Mucosa of gallbladder (tissue), 1 donor: ENCODE measurements at regions not wholly inside any gene's neighbourhood (a gene's known extent, or its start where the extent isn't known, plus 50 kb on each side); places are given as distances from the start of the nearest gene placed in this dataset.
"Not testable (repeated sequence)": the region's sequence is repeated elsewhere in the genome, so short reads cannot be mapped to it uniquely, and the experiment has no call there.

ENCODE experiments used
- DNase-seq: peaks from one replicate; pipeline ENCODE4 v3.0.0-alpha.2; 2020; ENCODE audit warnings: low spot score
- donor health status: DM: no; HTN: no; CAD: no.

DNA sequence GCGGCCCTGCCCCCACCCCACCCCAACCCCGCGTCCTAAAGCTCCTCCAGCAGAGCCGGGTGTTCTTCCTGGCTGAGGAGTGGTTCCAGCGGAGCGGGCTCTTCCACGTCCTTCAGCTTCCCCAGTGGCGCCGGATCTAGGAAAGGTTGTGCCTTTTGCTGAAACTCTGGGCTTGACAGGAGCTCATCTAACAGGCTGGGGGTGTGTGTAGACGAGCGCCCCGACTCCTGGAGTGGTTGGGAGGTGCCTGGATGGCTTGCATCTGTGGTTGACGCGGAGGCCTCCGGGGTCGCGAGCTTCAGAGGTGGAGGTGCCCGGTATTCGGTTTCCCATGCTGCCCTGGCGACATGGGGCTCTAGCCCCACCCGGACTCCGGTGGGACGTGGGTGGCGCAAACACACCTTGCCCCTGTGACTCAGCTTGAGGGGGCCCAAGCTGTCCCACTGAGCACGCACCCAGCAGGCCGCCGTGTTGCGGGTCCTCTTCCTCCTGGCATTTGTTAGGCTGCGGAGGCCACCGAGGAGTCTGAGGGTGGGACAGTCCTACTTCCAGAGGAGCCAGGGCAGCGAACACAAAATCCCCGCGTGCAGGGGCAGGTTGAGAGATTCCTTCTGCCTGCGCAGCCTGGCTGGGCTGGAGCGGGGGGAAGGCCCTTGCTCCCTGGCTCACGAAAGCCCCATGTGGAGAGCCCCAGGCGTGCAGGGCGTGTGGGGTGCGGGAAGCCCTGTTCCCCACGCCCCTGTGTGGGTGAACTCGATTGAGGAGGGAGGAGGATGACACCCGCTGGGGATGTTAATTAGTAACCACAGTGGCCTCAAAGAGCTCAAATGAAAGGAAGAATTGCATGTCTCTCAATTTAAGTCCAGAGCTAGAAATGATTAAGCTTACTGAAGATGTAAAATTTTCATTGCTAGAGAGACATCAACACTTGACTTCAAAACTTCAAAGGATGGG lies 3921.7 kb upstream of the OR11H1 start:
- not testable (repeated sequence) for DNase-seq

GRCh38 chr22:11607215-11607614 lies 3920.8 kb upstream of the OR11H1 start:
- not testable (repeated sequence) for DNase-seq

DNA sequence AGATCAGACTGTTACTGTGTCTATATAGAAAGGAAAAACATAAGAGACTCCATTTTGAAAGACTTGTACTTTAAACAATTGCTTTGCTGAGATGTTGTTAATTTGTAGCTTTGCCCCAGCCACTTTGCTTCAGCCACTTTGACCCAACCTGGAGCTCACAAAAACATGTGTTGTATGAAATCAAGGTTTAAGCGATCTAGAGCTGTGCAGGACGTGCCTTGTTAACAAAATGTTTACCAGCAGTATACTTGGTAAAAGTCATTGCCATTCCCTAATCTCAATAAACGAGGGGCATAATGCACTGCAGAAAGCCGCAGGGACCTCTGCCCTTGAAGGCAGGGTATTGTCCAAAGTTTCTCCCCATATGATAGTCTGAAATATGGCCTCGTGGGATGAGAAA lies 3919.5 kb upstream of the OR11H1 start:
- not testable (repeated sequence) for DNase-seq

- DNase-seq = not testable (repeated sequence)
Measured at GRCh38 chr22:11609193-11609592, 3918.8 kb upstream of the OR11H1 start.

DNA sequence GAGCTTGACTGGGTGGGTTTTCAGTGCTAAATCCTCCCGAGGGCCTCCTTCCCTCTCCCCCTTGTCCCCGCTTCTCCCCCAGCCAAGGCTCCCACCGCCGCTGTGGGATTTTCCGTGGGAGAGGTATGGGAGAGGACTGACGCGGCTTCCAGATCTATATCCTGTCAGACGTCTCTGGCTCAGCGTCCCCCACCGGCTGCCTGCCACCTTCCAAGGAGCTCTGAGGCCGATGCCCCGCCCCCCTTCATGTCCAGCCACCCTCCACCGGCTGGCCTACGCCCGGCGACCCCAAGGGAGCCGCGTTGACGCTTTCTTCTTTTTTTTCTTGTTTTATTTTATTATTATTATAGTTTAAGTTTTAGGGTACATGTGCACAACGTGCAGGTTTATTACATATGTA lies 3916.7 kb upstream of the OR11H1 start:
- not testable (repeated sequence) for DNase-seq

DNA sequence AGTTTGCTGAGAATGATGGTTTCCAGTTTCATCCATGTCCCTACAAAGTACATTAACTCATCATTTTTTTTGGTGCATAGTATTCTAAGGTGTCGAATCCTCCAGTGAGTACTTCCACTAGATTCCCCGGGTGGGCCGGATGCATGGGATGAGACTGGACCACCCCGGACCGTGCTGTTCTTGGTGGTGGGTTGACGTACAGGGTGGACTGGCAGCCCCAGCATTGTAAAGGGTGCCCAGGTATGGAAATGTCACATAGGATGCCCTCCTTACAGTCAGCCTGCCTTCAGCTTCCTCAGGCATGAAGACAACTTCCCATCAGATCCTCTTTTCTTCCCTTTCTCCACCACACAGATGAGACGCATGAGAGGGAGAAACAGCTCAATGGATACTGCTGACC lies 3916.1 kb upstream of the OR11H1 start:
- not testable (repeated sequence) for DNase-seq

DNA sequence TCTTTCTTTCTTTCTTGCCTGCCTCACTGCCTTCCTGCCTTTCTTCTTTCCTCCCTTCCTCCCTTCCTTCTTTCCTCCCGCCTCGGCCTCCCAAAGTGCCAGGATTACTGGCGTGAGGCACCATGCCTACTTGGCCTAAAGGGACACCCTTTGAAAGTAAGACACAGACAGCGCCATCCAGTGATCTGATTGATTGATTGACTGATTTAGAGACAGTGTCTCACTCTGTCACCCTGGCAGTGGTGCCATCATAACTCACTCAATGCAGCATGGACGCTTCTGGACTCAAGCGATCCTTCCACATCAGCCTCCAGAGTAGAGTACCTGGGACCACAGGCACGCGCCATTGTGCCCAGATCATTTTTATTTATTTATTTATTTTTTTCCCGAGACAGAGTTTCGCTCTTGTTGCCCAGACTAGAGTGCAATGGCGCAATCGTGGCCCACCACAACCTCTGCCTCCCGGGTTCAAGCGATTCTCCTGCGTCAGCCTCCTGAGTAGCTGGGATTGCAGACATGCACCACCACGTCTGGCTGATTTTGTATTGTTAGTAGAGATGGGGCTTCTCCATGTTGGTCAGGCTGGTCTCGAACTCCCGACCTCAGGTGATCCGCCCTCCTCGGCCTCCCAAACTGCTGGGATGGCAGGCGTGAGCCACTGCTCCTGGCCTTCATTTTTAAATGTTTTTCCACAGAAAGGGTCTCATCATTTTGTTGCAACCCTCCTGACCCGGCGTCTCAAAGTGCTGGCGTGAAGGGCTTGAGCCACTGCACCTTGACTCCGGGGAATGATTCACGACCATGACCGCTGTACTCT lies 3914.7 kb upstream of the OR11H1 start:
- DNase-seq = not testable (repeated sequence)

GRCh38 chr22:11613898-11614755 lies 3913.9 kb upstream of the OR11H1 start:
- DNase-seq = no peak

DNA sequence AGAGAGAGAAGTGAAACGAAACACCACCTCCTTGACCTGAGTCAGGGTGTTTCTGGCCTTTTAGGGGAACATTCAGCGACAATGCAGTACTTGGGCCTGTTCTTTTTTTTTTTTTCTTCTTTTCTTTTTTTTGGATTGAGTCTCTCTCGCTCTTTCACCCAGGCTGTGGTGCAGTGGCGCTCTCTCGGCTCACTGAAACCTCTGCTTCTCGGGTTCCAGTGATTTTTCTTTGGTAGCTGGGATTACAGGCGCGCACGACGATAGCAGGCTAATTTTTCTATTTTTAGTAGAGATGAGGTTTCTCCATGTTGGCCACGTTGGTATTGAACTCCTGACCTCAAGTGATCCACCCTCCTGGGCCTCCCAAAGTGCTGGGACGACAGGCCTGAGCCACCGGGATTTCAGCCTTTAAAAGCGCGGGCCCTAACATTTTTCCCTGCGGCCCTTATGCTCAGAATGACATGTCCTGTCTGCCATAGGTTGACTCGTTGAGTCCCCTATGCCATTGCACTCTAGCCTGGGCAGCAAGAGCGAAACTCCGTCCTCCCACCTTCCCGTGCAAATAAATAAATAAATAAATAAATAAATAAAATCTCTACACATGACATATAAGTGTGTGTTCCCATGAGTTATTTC lies 3913.1 kb upstream of the OR11H1 start:
- not testable (repeated sequence) for DNase-seq

- DNase-seq = no peak
Measured at GRCh38 chr22:11616811-11617210, 3911.2 kb upstream of the OR11H1 start.

GRCh38 chr22:11618322-11618662 lies 3909.7 kb upstream of the OR11H1 start:
- DNase-seq = not testable (repeated sequence)

- DNase-seq = not testable (repeated sequence)
Measured at GRCh38 chr22:11618688-11619087, 3909.3 kb upstream of the OR11H1 start.

DNA sequence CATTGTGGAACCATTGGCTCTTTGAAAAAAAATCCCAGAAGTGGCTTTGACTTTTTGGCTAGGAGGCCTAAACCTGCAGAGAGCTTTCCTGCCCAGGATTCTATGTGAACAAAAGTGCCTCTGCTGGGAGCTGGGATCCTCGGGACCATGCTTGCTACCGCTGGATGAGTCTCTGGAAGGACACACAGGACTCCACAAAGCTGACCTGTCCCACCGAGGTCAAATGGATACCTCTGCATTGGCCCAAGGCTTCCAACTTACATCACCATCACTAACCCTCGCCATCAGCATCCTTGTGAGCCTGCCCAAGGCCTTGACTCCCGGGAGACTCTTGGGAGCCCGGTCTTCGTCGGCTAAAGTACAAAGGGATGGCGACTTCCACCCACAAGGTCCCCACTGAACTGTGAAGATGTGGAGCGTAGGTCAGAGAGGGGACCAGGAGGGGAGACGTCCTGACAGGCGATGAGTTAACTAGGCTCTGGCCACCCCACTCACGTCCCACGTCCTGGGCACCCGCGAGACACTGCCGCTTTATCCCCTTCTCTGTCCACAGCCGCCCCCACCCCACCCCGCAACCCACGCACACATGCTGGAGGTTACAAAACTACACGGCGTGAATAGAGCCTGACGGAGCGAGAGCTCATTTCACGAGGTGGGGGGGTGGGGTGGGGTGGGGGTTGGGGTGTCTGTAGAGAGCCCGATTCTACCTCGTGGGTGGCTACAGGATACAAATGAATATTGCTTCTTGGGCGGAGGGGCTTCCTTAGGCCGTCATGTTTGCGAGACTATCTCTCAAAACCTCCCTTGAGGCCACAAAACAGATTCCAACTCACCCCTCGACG lies 3906.8 kb upstream of the OR11H1 start:
- DNase-seq = not testable (repeated sequence)

DNA sequence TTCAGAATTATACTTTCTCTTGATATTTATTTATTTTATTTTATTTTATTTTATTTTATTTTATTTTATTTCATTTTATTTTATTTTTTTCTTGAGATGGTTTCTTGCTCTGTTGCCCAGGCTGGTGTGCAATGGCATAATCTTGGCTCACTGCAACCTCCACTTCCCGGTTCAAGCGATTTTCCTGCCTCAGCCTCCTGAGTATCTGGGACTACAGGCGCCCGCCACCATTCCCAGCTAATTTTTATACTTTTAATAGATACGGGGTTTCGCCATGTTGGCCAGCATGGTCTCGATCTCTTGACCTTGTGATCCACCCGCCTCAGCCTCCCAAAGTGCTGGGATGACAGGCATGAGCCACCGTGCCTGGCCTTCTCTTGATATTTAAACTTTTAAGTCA lies 3905.2 kb upstream of the OR11H1 start:
- not testable (repeated sequence) for DNase-seq

- not testable (repeated sequence) for DNase-seq
Measured at GRCh38 chr22:11625711-11626421, 3902.1 kb upstream of the OR11H1 start.

DNA sequence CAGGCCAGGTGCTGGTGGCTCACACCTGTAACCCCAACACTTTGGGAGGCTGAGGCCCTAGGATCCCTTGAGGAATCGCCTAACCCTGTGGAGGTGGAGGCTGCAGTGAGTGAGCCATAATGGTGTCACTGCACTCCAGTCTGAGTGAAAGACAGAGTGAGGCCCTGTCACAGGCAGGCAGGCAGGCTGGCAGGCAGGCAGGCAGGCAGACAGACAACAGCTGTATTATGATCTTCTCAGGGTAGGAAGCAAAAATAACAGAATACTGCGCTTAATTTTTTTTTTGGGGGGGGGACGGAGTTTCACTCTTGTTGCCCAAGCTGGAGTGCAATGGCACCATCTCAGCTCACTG lies 3901.6 kb upstream of the OR11H1 start:
- no peak for DNase-seq

GRCh38 chr22:11627036-11627435 lies 3901.0 kb upstream of the OR11H1 start:
- not testable (repeated sequence) for DNase-seq

DNA sequence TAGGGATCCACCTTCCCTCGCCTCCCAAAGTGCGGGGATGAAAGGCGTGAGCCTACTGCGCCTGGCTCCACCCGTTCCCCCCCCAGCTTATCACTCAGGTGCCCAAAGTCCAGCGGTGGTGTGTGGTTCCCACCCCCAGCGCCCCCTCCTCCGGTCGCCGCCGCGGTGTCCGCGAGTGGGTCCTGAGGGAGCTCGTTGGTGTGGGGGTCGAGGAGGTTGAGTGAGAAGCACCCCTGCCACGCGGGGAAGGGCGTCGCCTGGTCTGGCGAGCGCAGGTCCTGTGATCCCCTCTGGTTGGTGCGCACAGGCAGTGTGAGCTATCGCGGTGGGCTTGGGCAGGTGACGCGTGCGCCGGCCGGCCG lies 3900.6 kb upstream of the OR11H1 start:
- no peak for DNase-seq

GRCh38 chr22:11627798-11628650 lies 3900.0 kb upstream of the OR11H1 start:
- DNase-seq = no peak
